GM21423 (cell line): ENCODE measurements at regions not wholly inside any gene's neighbourhood (a gene's known extent, or its start where the extent isn't known, plus 50 kb on each side); places are given as distances from the start of the nearest gene placed in this dataset.
"Not testable (repeated sequence)": the region's sequence is repeated elsewhere in the genome, so short reads cannot be mapped to it uniquely, and the experiment has no call there.

ENCODE experiments used
- ATAC-seq: cut with Tn5 transposase; IDR thresholded peaks from one replicate; pipeline ENCODE4 v1.9.1; 2021; ENCODE audit warnings: mild to moderate bottlenecking, moderate library complexity; ENCODE audit not compliant: unreplicated experiment

DNA sequence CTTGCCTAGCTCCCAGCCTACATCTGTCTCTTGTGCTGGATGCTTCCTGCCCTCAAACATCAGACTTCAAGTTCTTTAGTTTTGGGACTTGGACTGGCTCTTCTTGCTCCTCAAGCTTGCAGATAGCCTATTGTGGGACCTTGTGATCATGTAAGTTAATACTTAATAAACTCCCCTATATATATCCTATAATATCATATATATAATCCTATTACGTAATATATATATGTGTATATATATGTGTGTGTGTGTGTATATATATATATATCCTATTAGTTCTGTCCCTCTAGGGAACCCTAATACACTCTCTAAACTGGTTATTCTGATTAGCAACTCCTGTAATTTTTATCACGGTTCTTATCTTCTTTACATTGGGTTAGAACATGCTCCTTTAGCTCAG, 274.9 kb upstream of the USP25 start:
- ATAC-seq = not testable (repeated sequence)

DNA sequence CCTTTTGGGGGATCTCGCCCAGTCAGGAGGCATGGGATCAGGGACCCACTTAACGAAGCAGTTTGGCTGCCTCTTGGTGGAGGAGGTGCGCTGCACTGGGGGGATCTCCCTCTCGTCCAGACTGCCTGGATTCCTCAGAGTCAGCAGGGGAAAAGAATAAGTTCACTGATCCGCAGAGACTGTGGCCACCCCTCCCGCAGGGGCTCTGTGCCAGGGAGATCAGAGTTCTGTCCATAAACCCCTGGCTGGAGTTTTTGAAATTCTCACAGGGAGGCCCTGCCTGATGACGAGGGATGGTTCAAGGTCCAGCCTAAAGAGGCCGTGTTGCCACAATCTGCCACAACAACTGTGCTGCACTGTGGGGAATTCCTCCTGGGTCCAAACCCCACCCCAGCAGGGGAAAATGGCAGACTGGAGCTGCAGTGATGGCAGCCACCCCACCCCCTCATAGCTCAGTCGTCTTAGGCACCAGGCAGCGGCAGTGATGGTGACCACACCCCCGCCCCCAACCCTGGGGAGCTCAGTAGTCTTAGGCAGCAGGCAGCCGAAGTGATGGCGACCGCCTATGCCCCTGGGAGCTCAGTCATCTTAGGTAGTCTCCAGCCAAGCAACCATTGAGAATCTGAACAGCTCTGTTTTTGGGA, 273.8 kb upstream of the USP25 start:
- no peak for ATAC-seq

DNA sequence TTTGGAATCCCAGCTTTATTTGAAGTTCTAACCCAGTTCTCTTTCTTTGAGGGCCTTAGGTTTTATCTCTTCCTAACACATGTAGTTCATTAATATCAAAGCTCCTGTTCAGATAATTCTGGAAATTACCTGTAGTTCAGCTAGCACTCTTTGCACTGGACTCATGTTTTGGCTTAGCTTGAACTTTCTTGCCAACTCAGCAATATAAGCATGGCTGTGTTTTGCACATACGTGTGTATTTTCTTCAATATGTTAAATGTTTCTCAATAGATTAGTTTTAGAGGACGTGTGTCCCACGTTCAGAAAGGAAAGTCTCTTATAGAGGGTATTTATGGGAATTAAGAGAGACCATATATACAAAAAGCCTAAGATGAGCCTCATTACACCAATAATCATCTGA, 271.8 kb upstream of the USP25 start:
- ATAC-seq = no peak

GRCh38 chr21:15462092-15462491, 267.7 kb upstream of the USP25 start:
- no peak for ATAC-seq

- no peak for ATAC-seq
Measured at GRCh38 chr21:15466329-15466728, 263.5 kb upstream of the USP25 start.

DNA sequence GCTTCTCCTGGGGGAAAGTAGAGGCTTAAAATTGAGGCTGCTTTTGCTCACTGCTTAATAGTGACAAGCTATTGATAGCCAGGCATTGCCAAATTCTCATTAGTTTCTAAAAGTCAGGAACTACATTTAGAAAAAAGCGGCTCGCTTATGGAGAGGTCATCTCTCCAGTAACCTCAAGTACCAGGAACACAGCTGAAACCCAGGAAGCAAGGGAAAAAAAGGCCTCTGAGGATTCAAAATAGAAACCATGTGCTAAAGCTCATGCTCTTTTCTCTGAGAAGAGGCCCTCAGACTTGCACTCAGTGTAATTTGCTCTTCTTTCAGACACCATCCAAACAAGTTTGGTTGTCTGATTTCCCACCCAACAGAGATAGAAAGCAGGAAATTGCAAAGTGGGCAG, 261.4 kb upstream of the USP25 start:
- no peak for ATAC-seq

- no peak for ATAC-seq
Measured at GRCh38 chr21:15472108-15473040, 257.4 kb upstream of the USP25 start.

DNA sequence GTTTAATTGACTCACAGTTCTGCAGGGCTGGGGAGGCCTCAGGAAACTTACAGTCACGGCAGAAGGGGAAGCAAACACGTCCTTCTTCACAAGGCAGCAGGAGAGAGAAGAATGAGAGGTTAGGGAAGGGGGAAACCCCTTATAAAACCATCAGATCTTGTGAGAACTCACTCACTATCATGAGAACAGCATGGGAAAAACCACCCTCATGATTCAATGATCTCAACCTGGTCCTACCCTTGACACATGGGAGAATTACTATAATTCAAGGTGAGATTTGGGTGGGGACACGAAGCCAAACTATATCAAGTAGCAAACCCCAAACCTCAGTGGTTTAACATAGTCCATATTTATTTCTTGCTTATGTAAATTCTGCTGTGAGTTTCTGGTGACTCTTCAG, 252.0 kb upstream of the USP25 start:
- ATAC-seq = not testable (repeated sequence)

- no peak for ATAC-seq
Measured at GRCh38 chr21:15480160-15480559, 249.6 kb upstream of the USP25 start.

GRCh38 chr21:15483138-15483780, 246.5 kb upstream of the USP25 start:
- ATAC-seq = peak; percentile 89

- no peak for ATAC-seq
Measured at GRCh38 chr21:15486460-15487195, 243.2 kb upstream of the USP25 start.

- ATAC-seq = no peak
Measured at GRCh38 chr21:15487196-15487550, 242.6 kb upstream of the USP25 start.

DNA sequence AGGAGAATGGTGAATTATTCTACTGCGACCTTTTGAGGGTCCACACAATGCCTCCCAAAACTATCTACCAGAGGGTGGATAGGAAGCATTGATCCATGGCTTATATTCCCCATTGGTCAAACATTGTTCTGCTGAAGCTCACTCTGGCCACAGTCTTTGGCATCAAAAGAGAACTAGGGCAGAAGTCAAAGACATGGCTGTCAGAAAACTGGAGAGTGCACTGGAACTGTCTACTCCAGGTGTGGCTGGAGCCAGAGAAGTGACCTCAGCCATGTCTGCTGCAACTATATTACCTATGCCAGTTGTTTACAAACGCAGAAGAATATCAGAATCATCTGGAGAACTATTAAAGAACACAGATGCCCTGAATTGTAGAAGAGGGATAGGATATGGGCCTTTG, 238.7 kb upstream of the USP25 start:
- no peak for ATAC-seq

- ATAC-seq = no peak
Measured at GRCh38 chr21:15493646-15494045, 236.1 kb upstream of the USP25 start.

GRCh38 chr21:15494481-15494880, 235.3 kb upstream of the USP25 start:
- no peak for ATAC-seq

- ATAC-seq = no peak
Measured at GRCh38 chr21:15495965-15496364, 233.8 kb upstream of the USP25 start.

DNA sequence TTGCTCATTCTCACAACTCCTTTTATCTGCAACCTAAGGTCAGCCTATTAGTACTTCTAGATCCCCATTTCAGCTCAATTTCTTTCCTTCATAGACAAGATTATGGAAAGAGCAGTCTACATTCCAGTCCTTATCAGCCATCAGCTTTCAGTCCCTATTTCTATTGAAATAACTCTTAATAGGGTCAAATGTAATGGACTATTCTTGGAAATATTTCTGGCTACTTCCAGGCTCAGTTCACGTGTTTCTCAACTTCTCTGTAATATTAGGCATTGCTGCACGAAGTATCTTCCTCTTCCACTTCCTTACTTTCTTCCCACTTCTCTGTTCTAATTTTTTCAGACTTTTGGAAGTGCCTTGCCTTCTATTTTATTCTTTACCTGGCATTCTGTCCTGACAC, 232.9 kb upstream of the USP25 start:
- ATAC-seq = no peak

- no peak for ATAC-seq
Measured at GRCh38 chr21:15498455-15498854, 231.3 kb upstream of the USP25 start.

GRCh38 chr21:15506086-15506485, 223.7 kb upstream of the USP25 start:
- no peak for ATAC-seq

DNA sequence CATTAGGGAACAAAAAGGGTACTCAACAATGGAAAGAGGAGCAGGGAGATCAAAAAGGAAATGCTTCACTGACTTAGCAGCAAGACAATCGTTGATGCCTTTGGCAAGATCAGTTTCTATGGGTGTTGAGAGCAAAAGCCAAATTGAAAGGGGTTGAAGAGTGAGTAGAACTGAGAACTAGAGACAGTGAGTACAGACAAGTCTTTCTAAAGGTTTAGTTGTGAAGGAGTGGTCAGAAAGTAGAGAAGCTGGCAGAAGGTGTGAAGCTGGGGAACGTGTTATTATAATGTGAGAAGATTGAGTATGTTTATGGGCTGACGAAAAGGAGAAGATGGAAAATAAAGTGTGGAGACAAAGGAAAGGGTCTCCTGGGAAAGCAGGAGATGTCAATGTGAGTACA, 221.2 kb upstream of the USP25 start:
- no peak for ATAC-seq
